Esophagus squamous epithelium (tissue), 4 donors: ENCODE measurements at regions not wholly inside any gene's neighbourhood (a gene's known extent, or its start where the extent isn't known, plus 50 kb on each side); places are given as distances from the start of the nearest gene placed in this dataset.

Experiments used
- POLR2A ChIP-seq, 4 donors: fragments of 450-650 bp; IDR thresholded peaks; one replicate each; pipeline ENCODE4 v1.6.1; 2017; ENCODE audit warnings: antibody characterized with exemption in 4 of 4, mild to moderate bottlenecking in 4 of 4, moderate library complexity in 3 of 4
- TF ChIP-seq, protein P1 (sequence below), 6 experiments: fragments of 450-650 bp in 4 of 6; fragments of 200-600 bp in 2 of 6; sonication (generic) in 2 of 6; IDR thresholded peaks; one replicate each; pipeline ENCODE4 v1.5.1; 2016 to 2019; ENCODE audit warnings: antibody characterized with exemption in 6 of 6, mild to moderate bottlenecking in 4 of 6, moderate library complexity in 4 of 6

DNA sequence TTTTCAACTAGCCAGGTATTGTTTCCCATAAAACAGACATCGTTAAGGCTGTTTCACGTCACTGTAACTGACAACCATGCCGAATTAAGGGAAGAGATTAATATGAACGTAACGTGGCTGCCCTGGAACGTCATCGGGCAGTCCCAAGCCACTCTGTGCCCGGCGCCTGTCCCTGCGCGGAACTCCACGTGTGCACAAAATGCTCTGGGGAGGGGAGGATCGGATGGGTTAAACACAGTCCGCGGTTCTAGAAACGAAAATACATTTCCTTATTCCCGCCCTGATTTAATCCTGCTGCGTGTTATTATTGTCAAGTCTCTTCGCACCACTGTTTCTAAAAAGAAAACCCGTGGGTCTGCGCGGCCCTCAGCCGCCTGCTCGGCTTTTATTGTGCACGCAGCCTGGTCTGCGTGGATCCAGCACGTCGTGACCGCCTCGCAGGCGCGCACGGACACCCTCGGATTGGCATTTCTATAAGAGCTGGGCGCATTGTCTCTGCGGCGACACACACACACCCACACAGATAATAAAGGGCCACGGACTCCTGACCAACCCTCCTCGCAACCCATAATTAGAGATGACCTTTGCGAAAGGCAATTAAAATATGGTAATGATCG, 69.6 kb upstream of the BCOR start:
- TF ChIP-seq, protein P1, sequence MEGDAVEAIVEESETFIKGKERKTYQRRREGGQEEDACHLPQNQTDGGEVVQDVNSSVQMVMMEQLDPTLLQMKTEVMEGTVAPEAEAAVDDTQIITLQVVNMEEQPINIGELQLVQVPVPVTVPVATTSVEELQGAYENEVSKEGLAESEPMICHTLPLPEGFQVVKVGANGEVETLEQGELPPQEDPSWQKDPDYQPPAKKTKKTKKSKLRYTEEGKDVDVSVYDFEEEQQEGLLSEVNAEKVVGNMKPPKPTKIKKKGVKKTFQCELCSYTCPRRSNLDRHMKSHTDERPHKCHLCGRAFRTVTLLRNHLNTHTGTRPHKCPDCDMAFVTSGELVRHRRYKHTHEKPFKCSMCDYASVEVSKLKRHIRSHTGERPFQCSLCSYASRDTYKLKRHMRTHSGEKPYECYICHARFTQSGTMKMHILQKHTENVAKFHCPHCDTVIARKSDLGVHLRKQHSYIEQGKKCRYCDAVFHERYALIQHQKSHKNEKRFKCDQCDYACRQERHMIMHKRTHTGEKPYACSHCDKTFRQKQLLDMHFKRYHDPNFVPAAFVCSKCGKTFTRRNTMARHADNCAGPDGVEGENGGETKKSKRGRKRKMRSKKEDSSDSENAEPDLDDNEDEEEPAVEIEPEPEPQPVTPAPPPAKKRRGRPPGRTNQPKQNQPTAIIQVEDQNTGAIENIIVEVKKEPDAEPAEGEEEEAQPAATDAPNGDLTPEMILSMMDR (IDR thresholded peaks at IDR 0.05) = no peak
- no peak for TF ChIP-seq POLR2A (IDR thresholded peaks at IDR 0.05)
